ENCODE measurements at regions not wholly inside any gene's neighbourhood (a gene's known extent, or its start where the extent isn't known, plus 50 kb on each side); places are given as distances from the start of the nearest gene placed in this dataset.

- TF ChIP-seq POLR2A (IDR thresholded peaks at IDR 0.05) = no peak
- no peak for TF ChIP-seq CTCF (IDR thresholded peaks at IDR 0.05)
- no peak for TF ChIP-seq EP300 (IDR thresholded peaks at IDR 0.05)
Measured at GRCh38 chr20:63091901-63092659, 85.3 kb upstream of the BHLHE23 start.
